GM19467 (cell line): ENCODE measurements at regions not wholly inside any gene's neighbourhood (a gene's known extent, or its start where the extent isn't known, plus 50 kb on each side); places are given as distances from the start of the nearest gene placed in this dataset.

Source experiments
- ATAC-seq: cut with Tn5 transposase; IDR thresholded peaks from one replicate; pipeline ENCODE4 v1.9.1; 2021; ENCODE audit warnings: mild to moderate bottlenecking, moderate library complexity; ENCODE audit not compliant: unreplicated experiment

DNA sequence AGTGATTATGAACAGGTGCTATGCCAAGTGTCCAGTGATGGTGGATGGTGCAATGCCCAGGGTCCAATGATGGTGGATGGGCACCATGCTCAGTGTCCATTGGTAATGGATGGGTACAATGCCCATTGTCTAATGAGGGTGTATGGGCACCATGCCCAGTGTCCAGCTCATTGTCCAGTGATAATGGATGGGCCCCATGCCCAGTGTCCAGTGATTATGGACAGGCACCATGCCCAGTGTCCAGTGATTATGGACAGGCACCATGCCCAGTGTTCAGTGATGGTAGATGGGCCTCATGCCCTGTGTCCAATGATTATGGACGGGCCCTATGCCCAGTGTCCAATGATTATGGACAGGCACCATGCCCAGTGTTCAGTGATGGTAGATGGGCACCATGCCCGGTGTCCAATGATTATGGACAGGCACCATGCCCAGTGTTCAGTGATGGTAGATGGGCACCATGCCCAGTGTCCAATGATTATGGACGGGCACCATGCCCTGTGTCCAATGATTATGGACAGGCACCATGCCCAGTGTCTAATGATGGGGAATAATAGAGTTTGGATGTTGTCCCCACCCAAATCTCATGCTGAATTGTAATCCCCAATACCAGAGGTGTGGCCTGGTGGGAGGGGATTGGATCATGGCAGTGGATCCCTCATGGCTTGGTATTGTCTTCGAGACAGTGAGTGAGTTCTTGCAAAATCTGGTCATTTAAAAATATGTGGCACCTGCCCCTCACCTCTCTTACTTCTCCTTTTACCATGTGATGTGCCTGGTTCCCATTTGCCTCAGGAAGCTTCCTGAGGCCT lies 87.8 kb downstream of the ANKRD10 start:
- no peak for ATAC-seq
